ENCODE measurements at regions not wholly inside any gene's neighbourhood (a gene's known extent, or its start where the extent isn't known, plus 50 kb on each side); places are given as distances from the start of the nearest gene placed in this dataset.

- TF ChIP-seq CTCF (conservative IDR thresholded peaks at IDR 0.05; ENCODE audit: low read length) = no peak
- TF ChIP-seq EZH2phosphoT487 (IDR thresholded peaks at IDR 0.05; ENCODE audit: borderline replicate concordance) = no peak
These were observed 623.9 kb upstream of the CRIM1 start for GRCh38 chr2:35731674-35732073.
